A204.1 (cell line): ENCODE measurements at regions not wholly inside any gene's neighbourhood (a gene's known extent, or its start where the extent isn't known, plus 50 kb on each side); places are given as distances from the start of the nearest gene placed in this dataset.

Experiments
- FAIRE-seq: peaks from 2 replicates; lab custom pipeline; 2012; peaks lifted over from hg19 to GRCh38; lab: Jason Lieb, UNC

GRCh38 chr4:35734381-35735098 lies 509.8 kb downstream of the ARAP2 start:
- no peak for FAIRE-seq

GRCh38 chr4:35739308-35739707 lies 505.0 kb downstream of the ARAP2 start:
- no peak for FAIRE-seq

DNA sequence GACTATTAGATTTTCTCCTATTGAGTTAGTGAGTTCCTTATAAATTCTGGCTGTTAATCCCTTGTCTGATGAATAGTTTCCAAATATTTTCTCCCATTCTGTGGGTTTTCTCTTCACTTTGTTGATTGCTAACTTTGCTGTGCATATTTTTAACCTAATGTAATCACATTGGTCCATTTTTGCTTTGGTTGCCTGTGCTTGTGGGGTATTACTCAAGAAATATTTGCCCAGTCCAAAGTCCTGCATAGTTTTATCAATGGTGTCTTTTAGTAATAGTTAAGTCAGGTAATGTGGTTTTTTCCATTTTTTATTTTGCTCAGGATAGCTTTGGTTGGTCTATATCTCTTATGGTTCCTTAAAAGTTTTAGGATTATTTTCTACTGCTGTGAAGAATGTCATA lies 490.3 kb downstream of the ARAP2 start:
- FAIRE-seq, result no peak

DNA sequence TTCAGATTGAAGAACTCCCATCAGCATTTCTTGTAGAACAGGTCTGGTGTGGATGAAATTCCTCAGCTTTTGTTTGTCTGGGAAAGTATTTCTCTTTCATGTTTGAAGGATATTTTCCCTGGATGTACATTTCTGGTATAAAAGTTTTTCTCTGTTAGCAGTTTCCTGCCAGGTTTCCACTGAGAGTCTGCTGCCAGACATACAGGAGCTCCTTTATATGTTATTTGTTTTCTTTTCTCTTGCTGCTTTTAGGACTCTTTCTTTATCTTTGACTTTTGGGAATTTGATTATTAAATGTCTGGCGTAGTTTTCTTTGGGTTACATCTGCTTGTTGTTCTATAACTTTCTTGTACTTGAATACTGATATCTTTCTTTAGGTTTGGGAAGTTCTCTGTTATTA lies 486.5 kb downstream of the ARAP2 start:
- no peak for FAIRE-seq

DNA sequence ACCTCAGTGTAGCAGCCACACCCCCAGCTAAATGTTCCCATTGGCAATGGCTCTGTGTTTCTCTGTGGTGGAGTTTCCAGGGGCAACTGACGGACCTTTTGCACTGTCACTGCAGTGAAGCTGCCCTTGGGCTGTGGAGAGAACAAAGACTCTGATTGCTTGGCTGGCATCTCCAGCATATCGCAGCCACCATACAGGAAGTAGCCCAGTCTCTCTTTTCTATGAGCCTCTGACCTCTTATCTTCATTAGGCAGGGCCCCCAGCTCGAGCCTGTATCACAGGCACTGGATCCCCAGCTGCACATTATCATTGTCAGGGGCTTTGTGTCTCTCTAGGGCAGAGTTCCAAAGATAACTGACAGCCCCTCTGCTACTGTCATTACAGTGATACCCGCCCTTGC lies 483.5 kb downstream of the ARAP2 start:
- no peak for FAIRE-seq

DNA sequence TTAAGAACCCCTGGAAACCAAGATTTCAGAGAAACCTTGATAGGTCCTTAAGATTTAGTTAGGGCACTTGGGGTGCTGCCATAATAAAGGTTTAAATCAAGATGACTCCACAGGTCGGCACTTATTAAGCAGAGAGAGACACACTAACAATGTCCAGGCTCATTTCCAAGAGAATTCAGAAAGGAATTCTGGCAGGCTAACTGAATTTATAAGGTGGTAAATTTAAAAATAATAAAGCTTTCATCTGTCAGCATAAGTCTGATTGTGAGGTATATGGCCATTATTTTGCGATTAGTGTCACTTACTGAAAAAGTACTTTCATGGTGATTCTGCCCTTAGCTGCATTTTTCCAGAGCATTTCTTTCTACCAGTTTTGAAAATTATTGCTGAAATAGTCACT lies 472.7 kb downstream of the ARAP2 start:
- no peak for FAIRE-seq

- no peak for FAIRE-seq
These were observed 472.0 kb downstream of the ARAP2 start for GRCh38 chr4:35772291-35772690.

DNA sequence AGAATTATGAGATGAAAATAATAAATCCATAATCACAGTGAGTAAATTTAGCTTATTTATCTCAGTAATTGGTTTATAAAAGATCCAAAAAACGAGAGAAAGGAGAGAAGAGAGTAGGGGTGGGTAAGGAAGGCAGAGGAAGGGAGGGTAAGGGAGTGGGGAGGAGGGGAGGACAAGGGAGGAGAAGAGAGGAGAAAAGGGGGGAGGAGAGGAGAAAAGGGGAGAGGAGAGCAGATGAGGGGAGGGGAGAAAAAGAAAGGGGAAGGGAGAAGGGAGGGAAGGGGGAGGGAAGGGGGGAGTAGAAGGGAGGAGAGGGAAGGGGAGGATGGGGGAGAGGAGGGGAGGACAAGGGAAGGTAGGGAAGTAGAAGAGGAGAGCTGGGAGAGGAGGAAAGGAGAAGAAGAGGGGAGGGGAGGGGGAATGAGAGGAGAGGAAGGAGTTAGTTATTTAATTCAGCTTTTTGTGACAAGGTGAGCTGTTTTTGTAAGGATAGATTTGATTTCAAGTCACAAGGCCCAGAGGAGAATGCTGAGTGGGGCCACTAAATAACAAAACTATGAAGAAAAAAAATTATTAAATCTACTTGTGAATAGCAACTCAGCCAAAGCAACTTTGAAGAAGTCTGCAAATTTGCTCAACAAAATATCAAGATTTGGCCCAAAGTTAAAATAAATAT lies 454.3 kb downstream of the ARAP2 start:
- FAIRE-seq, result no peak

GRCh38 chr4:35793045-35793722 lies 451.1 kb downstream of the ARAP2 start:
- no peak for FAIRE-seq

GRCh38 chr4:35793766-35794165 lies 450.5 kb downstream of the ARAP2 start:
- no peak for FAIRE-seq

DNA sequence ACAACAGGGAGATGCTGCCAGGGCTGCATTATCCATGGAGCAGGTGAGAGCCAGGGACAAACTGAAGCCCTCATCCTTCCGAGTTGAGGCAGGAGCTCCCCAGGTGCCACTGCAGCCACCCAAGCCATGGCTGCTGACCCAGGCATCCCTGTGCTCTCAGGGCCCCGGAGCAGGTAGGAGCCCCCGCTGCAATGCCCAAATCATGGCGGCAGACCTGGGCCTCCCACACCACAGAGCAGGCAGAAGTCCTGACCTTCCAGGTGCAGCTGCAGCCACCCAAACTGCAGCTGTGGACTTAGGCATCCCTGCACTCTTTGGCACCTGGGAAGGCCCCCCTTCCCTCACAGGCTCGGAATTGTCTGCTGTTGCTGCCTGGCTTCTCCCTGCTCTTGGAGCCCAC lies 443.6 kb downstream of the ARAP2 start:
- FAIRE-seq, result no peak

- FAIRE-seq, result no peak
These were observed 441.7 kb downstream of the ARAP2 start for GRCh38 chr4:35802644-35803043.

DNA sequence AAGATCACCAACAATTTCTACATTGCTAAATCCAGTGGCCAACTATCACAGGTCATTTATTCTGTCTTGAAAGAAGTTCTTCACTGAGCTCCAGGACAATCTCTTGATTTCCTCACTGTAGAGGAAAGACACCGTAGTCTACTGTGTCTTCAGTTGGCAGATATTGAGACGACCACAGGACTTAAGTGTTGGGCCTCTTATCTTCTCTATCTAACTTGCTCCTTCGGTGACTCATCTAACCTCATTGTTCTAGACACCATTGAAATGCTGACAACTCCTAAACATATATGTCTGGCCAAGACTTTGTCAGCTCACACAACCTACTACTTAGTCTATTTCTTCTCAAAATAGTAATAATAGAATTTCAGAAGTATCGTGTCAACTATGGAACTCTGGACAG lies 425.8 kb downstream of the ARAP2 start:
- FAIRE-seq, result no peak

- FAIRE-seq, result no peak
These were observed 424.3 kb downstream of the ARAP2 start for GRCh38 chr4:35820003-35820402.

- FAIRE-seq, result no peak
These were observed 420.1 kb downstream of the ARAP2 start for GRCh38 chr4:35824231-35824630.

DNA sequence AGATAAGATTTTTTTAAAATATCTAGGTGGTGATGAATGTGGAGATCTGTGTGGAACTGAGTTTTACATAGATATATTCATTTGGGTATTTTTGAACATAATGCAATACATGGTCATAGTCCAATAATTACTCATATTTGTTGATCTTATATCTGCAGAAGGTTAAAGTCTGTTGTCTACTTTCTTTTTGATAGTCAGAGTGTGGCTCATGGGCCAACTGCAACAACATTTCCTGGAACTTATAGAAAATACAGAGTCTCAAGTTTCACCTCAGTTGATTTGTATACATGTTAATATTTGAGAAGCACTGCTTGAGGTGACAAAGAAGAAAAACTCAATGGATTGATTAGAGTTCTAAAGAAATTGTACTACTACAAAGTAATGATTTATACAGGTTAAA lies 408.4 kb downstream of the ARAP2 start:
- no peak for FAIRE-seq

DNA sequence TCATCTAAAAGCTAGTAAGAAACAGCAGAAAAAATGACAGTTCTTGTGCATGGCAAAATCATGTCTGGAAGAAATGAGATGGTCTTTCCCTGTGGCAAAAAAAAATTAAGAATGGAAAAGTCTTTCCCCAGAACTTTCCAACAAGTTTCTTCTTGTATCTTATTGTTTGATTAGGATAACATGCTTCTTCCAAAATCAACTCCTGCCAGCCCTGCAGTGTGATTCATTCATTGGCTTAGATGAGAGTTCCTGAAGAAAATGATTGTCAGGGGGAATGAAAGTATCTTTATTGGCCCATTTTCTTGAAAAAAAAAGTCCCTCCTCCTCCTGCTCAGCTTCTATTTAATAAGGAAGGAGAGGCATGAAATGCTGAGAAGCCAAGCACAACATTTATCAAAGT lies 407.7 kb downstream of the ARAP2 start:
- FAIRE-seq, result no peak

DNA sequence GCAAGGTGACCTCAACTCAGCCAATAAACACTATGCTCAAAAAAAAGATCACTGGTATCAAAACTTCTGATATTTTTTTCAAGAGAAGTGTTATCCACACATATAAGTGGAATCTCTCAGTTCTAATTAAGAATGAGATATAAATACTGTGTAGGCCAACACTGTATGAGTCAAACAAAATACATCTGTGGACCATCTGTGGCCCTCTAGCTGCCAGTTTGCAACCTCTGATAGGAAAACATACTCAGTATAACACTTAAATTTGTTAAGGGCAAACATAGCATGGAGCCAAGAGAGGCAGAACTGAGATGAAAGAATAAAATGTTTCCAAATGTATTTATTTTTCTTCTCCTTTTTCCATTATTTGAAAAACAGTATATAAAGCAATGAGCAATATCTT lies 377.3 kb downstream of the ARAP2 start:
- no peak for FAIRE-seq

DNA sequence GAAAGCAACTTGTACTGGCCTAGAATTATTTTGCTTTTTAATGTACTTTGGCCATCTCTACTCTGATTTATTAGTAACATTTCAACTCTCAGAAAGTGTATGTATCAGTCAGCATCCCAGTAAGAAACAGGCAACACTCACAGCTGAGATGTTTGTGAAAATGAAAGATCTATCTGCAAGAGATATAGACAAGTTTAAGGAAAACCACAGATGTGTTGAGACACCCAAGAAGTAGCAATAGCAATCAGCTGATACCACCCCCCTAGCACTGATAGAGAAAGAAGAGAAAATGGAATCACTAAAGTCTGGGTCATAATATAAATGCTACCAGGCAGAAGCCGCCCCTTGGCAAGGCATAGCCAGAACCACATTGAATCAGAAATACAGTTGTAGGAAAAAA lies 372.0 kb downstream of the ARAP2 start:
- FAIRE-seq, result no peak

DNA sequence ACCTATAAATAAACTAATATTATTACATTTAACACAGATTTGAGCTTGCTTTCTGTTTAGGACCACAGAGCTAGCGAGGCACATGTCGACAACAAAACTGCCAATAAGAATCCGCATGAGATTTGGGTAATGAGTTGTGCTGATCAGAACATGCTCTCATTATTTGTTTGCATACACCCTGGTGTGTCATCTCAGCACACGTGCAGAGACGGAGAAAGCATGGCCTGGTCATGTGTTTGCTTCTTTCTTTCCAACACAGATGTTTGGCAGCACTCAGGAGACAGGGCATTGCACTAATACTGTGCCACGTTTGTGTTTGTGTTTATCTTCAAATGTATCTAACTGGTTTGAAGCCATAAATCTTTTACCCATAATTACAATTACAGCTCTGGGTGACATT lies 364.8 kb downstream of the ARAP2 start:
- no peak for FAIRE-seq

- FAIRE-seq, result no peak
These were observed 361.2 kb downstream of the ARAP2 start for GRCh38 chr4:35883108-35883507.

DNA sequence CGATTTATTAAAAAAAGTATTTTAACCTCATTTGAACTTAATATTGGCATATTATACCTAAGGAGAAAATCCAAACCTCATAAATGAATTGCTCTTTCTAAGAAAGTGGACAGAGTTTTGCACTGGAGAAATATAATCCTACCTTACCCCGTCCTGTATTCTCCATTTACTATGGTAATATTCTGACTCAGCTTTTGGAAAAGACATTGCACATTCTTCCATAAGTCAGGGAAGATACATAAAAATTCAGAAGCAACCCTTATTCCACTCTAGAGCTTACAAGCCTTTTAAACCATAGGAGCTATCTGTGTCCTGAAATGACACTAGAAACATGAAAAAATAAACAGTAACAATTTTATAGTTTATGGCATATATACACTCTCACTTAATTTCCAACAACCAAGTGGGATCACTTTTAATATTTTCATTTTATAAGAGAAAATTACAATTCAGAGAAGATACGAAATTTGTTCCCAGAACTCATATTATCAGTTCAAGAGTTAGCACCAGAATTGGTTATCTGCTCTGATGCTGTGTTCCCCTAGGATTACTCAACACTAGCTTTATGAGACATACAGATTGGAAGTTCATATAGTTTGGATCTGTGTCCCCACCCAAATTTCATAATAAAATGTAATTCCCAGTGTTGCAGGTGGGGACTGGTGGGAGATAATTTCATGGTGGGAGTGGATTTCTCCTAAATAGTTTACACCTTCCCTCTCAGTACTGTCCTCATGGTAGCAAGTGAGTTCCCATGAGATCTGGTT lies 359.4 kb downstream of the ARAP2 start:
- no peak for FAIRE-seq

- FAIRE-seq, result no peak
These were observed 346.5 kb downstream of the ARAP2 start for GRCh38 chr4:35897808-35898207.
